Activated naive CD4-positive, alpha-beta T cell treated with Interleukin-2 at 50 U/mL for 16 hours (primary cell): ENCODE measurements at regions not wholly inside any gene's neighbourhood (a gene's known extent, or its start where the extent isn't known, plus 50 kb on each side); places are given as distances from the start of the nearest gene placed in this dataset.

Experiments
- DNase-seq: peaks from one replicate; pipeline ENCODE4 v3.0.0-alpha.2; 2020

- DNase-seq, result no peak
Measured at GRCh38 chr2:102078773-102079172, 63.8 kb upstream of the IL1R1 start.

- no peak for DNase-seq
Measured at GRCh38 chr2:102080451-102081242, 61.9 kb upstream of the IL1R1 start.

GRCh38 chr2:102081243-102081522 lies 61.4 kb upstream of the IL1R1 start:
- DNase-seq, result no peak

- no peak for DNase-seq
Measured at GRCh38 chr2:102081606-102082005, 60.9 kb upstream of the IL1R1 start.

GRCh38 chr2:102082571-102083392 lies 59.8 kb upstream of the IL1R1 start:
- DNase-seq, result peak; percentile 63

- DNase-seq, result no peak
Measured at GRCh38 chr2:102083393-102083703, 59.2 kb upstream of the IL1R1 start.

- no peak for DNase-seq
Measured at GRCh38 chr2:102084651-102085050, 57.9 kb upstream of the IL1R1 start.

GRCh38 chr2:102085238-102085637 lies 57.3 kb upstream of the IL1R1 start:
- DNase-seq, result no peak

GRCh38 chr2:102086150-102086872 lies 56.2 kb upstream of the IL1R1 start:
- no peak for DNase-seq

GRCh38 chr2:102091121-102091520 lies 51.4 kb upstream of the IL1R1 start:
- no peak for DNase-seq

GRCh38 chr2:102091908-102092307 lies 50.6 kb upstream of the IL1R1 start:
- DNase-seq, result no peak

GRCh38 chr2:102092535-102092934 lies 50.0 kb upstream of the IL1R1 start:
- no peak for DNase-seq
